HepG2 (cell line): ENCODE measurements at regions not wholly inside any gene's neighbourhood (a gene's known extent, or its start where the extent isn't known, plus 50 kb on each side); places are given as distances from the start of the nearest gene placed in this dataset.

Experiments used
- CENPX ChIP-seq: sonication (generic); formaldehyde crosslinking; IDR thresholded peaks from 2 replicates; pipeline ENCODE4 v1.9.0; 2021; ENCODE audit warnings: mild to moderate bottlenecking, missing genetic modification reagents, moderate library complexity
- ELF1 ChIP-seq: sonication (generic); formaldehyde crosslinking; IDR thresholded peaks from 2 replicates; pipeline ENCODE4 v1.4.0; 2020; ENCODE audit warnings: missing genetic modification reagents
- GABPA ChIP-seq, 2 experiments: IDR thresholded peaks; 2 replicates each; pipeline ENCODE4 v1.6.1; 2011 to 2016; ENCODE audit warnings: low read depth in 2 of 2, low read length in 1 of 2, missing biosample characterization in 1 of 2, missing genetic modification characterization in 1 of 2
- MEIS1 ChIP-seq: sonication (generic); formaldehyde crosslinking; IDR thresholded peaks from 2 replicates; pipeline ENCODE4 v1.9.0; 2021; ENCODE audit warnings: mild to moderate bottlenecking, missing genetic modification reagents, moderate library complexity, borderline replicate concordance
- NR2C2 ChIP-seq: sonication (generic); formaldehyde crosslinking; IDR thresholded peaks from 2 replicates; pipeline ENCODE4 v1.4.0; 2020; ENCODE audit warnings: missing genetic modification reagents, mild to moderate bottlenecking, moderate library complexity, borderline replicate concordance
- U2AF1 ChIP-seq: fragments of 200-400 bp; formaldehyde crosslinking; optimal IDR thresholded peaks from 2 replicates; pipeline ENCODE3; 2017; ENCODE audit warnings: mild to moderate bottlenecking, low read depth, low read length
- U2AF2 ChIP-seq: fragments of 200-400 bp; formaldehyde crosslinking; IDR thresholded peaks from 2 replicates; pipeline ENCODE4 v1.6.1; 2017; ENCODE audit warnings: low read depth, mild to moderate bottlenecking, low read length
- TF ChIP-seq, protein P1 (sequence below): sonication (generic); formaldehyde crosslinking; conservative IDR thresholded peaks from 2 replicates; pipeline ENCODE4 v1.8.1; 2023; ENCODE audit warnings: missing genetic modification reagents
- TF ChIP-seq, protein P2 (sequence below): conservative IDR thresholded peaks from 2 replicates; pipeline ENCODE4 v1.6.1; 2018; ENCODE audit warnings: missing genetic modification reagents
- TF ChIP-seq, protein P3 (sequence below), 2 experiments: fragments of 450-650 bp in 1 of 2; sonication (generic) in 1 of 2; formaldehyde crosslinking; IDR thresholded peaks; 2 replicates each; pipeline versions ENCODE4 v1.5.0 to v1.8.0; 2020 to 2022; ENCODE audit warnings: mild to moderate bottlenecking in 1 of 2, missing genetic modification reagents in 1 of 2
- TF ChIP-seq, protein P4 (sequence below): sonication (generic); formaldehyde crosslinking; IDR thresholded peaks from 2 replicates; pipeline ENCODE4 v1.5.0; 2020; ENCODE audit warnings: mild to moderate bottlenecking, missing genetic modification reagents, moderate library complexity

DNA sequence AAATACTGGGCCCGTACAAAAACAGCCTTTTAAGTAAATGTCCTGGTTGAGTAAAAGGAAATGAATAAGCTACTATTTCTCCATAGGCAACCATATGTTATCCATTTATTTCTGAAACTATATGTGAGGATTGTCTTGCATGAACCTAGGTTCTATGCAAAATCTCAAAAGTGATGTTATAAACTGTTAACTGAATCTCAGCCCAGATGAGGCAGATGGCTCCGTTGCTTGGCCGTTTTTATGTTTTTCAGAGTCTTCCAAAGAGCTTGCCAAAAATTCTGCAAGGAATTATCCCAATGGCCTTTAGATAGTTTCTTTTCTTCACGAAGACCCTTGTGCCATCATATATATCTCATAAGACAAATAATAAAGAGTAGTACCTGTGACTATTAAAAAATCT, 1669.5 kb upstream of the DDX18 start:
- TF ChIP-seq, protein P1, sequence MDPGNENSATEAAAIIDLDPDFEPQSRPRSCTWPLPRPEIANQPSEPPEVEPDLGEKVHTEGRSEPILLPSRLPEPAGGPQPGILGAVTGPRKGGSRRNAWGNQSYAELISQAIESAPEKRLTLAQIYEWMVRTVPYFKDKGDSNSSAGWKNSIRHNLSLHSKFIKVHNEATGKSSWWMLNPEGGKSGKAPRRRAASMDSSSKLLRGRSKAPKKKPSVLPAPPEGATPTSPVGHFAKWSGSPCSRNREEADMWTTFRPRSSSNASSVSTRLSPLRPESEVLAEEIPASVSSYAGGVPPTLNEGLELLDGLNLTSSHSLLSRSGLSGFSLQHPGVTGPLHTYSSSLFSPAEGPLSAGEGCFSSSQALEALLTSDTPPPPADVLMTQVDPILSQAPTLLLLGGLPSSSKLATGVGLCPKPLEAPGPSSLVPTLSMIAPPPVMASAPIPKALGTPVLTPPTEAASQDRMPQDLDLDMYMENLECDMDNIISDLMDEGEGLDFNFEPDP (CRISPR knock-in tag), result no peak
- TF ChIP-seq MEIS1 (CRISPR knock-in tag), result no peak
- TF ChIP-seq, protein P2, sequence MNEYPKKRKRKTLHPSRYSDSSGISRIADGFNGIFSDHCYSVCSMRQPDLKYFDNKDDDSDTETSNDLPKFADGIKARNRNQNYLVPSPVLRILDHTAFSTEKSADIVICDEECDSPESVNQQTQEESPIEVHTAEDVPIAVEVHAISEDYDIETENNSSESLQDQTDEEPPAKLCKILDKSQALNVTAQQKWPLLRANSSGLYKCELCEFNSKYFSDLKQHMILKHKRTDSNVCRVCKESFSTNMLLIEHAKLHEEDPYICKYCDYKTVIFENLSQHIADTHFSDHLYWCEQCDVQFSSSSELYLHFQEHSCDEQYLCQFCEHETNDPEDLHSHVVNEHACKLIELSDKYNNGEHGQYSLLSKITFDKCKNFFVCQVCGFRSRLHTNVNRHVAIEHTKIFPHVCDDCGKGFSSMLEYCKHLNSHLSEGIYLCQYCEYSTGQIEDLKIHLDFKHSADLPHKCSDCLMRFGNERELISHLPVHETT, result no peak
- no peak for TF ChIP-seq U2AF2
- TF ChIP-seq, protein P3, sequence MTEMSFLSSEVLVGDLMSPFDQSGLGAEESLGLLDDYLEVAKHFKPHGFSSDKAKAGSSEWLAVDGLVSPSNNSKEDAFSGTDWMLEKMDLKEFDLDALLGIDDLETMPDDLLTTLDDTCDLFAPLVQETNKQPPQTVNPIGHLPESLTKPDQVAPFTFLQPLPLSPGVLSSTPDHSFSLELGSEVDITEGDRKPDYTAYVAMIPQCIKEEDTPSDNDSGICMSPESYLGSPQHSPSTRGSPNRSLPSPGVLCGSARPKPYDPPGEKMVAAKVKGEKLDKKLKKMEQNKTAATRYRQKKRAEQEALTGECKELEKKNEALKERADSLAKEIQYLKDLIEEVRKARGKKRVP (CRISPR knock-in tag; IDR thresholded peaks at IDR 0.05), result no peak
- no peak for TF ChIP-seq ELF1 (CRISPR knock-in tag)
- TF ChIP-seq GABPA (IDR thresholded peaks at IDR 0.05; ENCODE audit: low read depth, low read length), result no peak
- TF ChIP-seq GABPA (CRISPR knock-in tag; IDR thresholded peaks at IDR 0.05; ENCODE audit: low read depth), result no peak
- no peak for TF ChIP-seq U2AF1
- TF ChIP-seq CENPX, result no peak
- TF ChIP-seq, protein P4, sequence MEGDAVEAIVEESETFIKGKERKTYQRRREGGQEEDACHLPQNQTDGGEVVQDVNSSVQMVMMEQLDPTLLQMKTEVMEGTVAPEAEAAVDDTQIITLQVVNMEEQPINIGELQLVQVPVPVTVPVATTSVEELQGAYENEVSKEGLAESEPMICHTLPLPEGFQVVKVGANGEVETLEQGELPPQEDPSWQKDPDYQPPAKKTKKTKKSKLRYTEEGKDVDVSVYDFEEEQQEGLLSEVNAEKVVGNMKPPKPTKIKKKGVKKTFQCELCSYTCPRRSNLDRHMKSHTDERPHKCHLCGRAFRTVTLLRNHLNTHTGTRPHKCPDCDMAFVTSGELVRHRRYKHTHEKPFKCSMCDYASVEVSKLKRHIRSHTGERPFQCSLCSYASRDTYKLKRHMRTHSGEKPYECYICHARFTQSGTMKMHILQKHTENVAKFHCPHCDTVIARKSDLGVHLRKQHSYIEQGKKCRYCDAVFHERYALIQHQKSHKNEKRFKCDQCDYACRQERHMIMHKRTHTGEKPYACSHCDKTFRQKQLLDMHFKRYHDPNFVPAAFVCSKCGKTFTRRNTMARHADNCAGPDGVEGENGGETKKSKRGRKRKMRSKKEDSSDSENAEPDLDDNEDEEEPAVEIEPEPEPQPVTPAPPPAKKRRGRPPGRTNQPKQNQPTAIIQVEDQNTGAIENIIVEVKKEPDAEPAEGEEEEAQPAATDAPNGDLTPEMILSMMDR, result no peak
- no peak for TF ChIP-seq NR2C2
